Caco-2 (cell line): ENCODE measurements at regions not wholly inside any gene's neighbourhood (a gene's known extent, or its start where the extent isn't known, plus 50 kb on each side); places are given as distances from the start of the nearest gene placed in this dataset.
A peak's percentile ranks its signal among the peaks of the same experiment; 100 is the strongest.
"Not testable (repeated sequence)": the region's sequence is repeated elsewhere in the genome, so short reads cannot be mapped to it uniquely, and the experiment has no call there.

ENCODE experiments used
- BruUV-seq: library from RNA; stranded (reverse); fragments of 400-500 nt; replicated peaks from 2 replicates; lab custom pipeline; 2021; lab: Mats Ljungman, UMichigan
- CTCF ChIA-PET: fragments of 300-600 bp; sonication (Branson Sonifier 250); formaldehyde crosslinking; loops from one replicate; lab custom pipeline; 2022; ENCODE audit warnings: antibody characterized with exemption; lab: Charles Lee
- POLR2A ChIA-PET: fragments of 300-600 bp; sonication (Branson Sonifier 250); formaldehyde crosslinking; loops from one replicate; lab custom pipeline; 2022; ENCODE audit warnings: antibody characterized with exemption; lab: Charles Lee
- DNase-seq, 2 experiments: peaks; one replicate each; pipeline versions ENCODE4 v3.0.0 to v3.0.0-alpha.2; 2020 to 2022
- H3K27me3 ChIP-seq: replicated peaks from 2 replicates; pipeline ENCODE4 v1.6.0; 2011; ENCODE audit warnings: low read length; ENCODE audit not compliant: control insufficient read depth, insufficient read depth
- H3K36me3 ChIP-seq: 2 replicates; pipeline ENCODE4 v1.5.1; 2011; ENCODE audit warnings: low read length; ENCODE audit not compliant: control insufficient read depth, insufficient read depth
- H3K4me1 ChIP-seq: fragments of 250-450 bp; sonication (Bioruptor Pico); 2 replicates; pipeline ENCODE4 v1.5.1; 2020; ENCODE audit warnings: mild to moderate bottlenecking
- H3K4me3 ChIP-seq: 2 replicates; pipeline ENCODE4 v1.5.1; 2011; ENCODE audit warnings: low read depth, mild to moderate bottlenecking, control low read depth, low read length
- H3K9me3 ChIP-seq: fragments of 250-450 bp; sonication (Bioruptor Pico); 2 replicates; pipeline ENCODE4 v1.5.1; 2020; ENCODE audit warnings: mild to moderate bottlenecking, moderate library complexity
- H3K27ac Mint-ChIP-seq: one replicate; pipeline ENCODE4 v1.8.0; 2022; ENCODE audit warnings: mixed read lengths; ENCODE audit not compliant: unreplicated experiment
- H3K27me3 Mint-ChIP-seq: one replicate; pipeline ENCODE4 v1.8.0; 2022; ENCODE audit warnings: mixed read lengths; ENCODE audit not compliant: insufficient read depth, unreplicated experiment
- H3K36me3 Mint-ChIP-seq: one replicate; pipeline ENCODE4 v1.8.0; 2022; ENCODE audit warnings: mild to moderate bottlenecking, mixed read lengths; ENCODE audit not compliant: insufficient read depth, unreplicated experiment
- H3K4me1 Mint-ChIP-seq: one replicate; pipeline ENCODE4 v1.8.0; 2022; ENCODE audit warnings: low read depth, mixed read lengths; ENCODE audit not compliant: unreplicated experiment
- H3K4me3 Mint-ChIP-seq: one replicate; pipeline ENCODE4 v1.8.0; 2022; ENCODE audit warnings: mild to moderate bottlenecking, moderate library complexity, mixed read lengths; ENCODE audit not compliant: unreplicated experiment
- H3K9me3 Mint-ChIP-seq: one replicate; pipeline ENCODE4 v1.8.0; 2022; ENCODE audit warnings: mixed read lengths; ENCODE audit not compliant: unreplicated experiment
- intact Hi-C: fragments of 100-400 bp; cut with micrococcal nuclease; formaldehyde crosslinking; loops from one replicate; pipeline ENCODE4 v1.10.0; 2022; ENCODE audit not compliant: unreplicated experiment
- TF ChIP-seq, protein P1 (sequence below), 2 experiments: fragments of 200-600 bp in 1 of 2; IDR thresholded peaks; 1 replicate in 1 of 2; 2 replicates in 1 of 2; pipeline versions ENCODE4 v1.5.1 to v1.8.0; 2011 to 2022; ENCODE audit warnings: antibody characterized with exemption in 1 of 2, control low read depth in 1 of 2, inconsistent platforms in 1 of 2, low read depth in 1 of 2, low read length in 1 of 2, mild to moderate bottlenecking in 1 of 2, moderate library complexity in 1 of 2; ENCODE audit not compliant: insufficient read depth in 1 of 2, severe bottlenecking in 1 of 2, unreplicated experiment in 1 of 2

DNA sequence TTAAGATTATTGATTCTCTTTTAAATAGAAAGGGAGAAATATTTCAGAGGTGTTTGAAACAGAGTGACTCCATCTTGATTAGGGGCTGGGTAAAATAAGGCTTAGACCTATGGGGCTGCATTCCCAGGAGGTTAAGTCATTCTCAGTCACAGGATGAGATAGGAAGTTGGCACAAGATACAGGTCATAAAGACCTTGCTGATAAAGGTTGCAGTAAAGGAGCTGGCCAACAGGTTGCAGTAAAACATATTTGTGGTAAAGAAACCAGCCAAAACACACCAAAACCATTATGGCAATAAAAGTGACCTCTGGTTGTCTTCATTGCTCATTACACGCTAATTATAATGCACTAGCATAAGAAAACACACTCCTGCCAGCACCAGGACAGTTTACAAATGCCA is 165.0 kb downstream of the SPIN4 start:
- TF ChIP-seq, protein P1, sequence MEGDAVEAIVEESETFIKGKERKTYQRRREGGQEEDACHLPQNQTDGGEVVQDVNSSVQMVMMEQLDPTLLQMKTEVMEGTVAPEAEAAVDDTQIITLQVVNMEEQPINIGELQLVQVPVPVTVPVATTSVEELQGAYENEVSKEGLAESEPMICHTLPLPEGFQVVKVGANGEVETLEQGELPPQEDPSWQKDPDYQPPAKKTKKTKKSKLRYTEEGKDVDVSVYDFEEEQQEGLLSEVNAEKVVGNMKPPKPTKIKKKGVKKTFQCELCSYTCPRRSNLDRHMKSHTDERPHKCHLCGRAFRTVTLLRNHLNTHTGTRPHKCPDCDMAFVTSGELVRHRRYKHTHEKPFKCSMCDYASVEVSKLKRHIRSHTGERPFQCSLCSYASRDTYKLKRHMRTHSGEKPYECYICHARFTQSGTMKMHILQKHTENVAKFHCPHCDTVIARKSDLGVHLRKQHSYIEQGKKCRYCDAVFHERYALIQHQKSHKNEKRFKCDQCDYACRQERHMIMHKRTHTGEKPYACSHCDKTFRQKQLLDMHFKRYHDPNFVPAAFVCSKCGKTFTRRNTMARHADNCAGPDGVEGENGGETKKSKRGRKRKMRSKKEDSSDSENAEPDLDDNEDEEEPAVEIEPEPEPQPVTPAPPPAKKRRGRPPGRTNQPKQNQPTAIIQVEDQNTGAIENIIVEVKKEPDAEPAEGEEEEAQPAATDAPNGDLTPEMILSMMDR (IDR thresholded peaks at IDR 0.05; ENCODE audit: insufficient read depth in 1 of 2, low read depth in 1 of 2, low read length in 1 of 2, severe bottlenecking in 1 of 2, unreplicated experiment in 1 of 2), result no peak
- no peaks in the 10 kb centered on the region for H3K36me3 ChIP-seq
- Mint-ChIP-seq H3K4me1 (no peaks in the 10 kb centered on the region), H3K4me3 (no peak overlapping the region), H3K27ac (no peak overlapping the region), H3K9me3 (no peaks in the 10 kb centered on the region), H3K27me3 (no peaks in the 10 kb centered on the region), H3K36me3 (no peaks in the 10 kb centered on the region)
- no peak overlapping the region for H3K4me3 ChIP-seq
- intact Hi-C loops, result no loop called here
- no peaks in the 10 kb centered on the region for H3K4me1 ChIP-seq
- H3K27me3 ChIP-seq, result no peaks in the 10 kb centered on the region
- H3K9me3 ChIP-seq, result no peaks in the 10 kb centered on the region
- BruUV-seq, result no TSS peak
- ChIA-PET CTCF (no interaction called here), POLR2A (no interaction called here)
- peak in 1 of 2 experiments; percentile 0 for DNase-seq

DNA sequence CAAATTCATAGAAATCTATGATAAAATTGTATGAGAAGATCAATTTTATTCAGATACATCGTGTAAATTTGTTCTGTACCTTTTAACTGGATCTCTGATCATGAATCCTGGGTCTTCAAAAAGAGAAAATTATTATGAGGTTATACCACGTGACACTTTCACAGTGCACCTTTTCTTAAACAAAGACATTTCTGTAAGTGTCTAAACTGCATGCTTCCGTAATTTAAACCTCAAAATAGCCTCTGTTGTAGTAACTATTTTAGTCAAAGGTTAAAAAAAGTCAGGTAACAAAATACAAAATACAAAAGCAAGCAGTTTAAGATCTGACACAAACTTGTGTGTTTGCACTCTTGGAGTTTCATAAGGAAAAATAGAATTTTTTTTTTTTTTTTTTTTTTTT is 171.3 kb downstream of the SPIN4 start:
- H3K4me1 Mint-ChIP-seq, H3K9me3 Mint-ChIP-seq, H3K36me3 Mint-ChIP-seq, BruUV-seq, H3K4me3 ChIP-seq, intact Hi-C loops, H3K4me3 Mint-ChIP-seq, H3K9me3 ChIP-seq, DNase-seq, H3K36me3 ChIP-seq, H3K27me3 ChIP-seq, CTCF ChIA-PET, H3K27me3 Mint-ChIP-seq, H3K27ac Mint-ChIP-seq, H3K4me1 ChIP-seq, POLR2A ChIA-PET: not testable (repeated sequence)

DNA sequence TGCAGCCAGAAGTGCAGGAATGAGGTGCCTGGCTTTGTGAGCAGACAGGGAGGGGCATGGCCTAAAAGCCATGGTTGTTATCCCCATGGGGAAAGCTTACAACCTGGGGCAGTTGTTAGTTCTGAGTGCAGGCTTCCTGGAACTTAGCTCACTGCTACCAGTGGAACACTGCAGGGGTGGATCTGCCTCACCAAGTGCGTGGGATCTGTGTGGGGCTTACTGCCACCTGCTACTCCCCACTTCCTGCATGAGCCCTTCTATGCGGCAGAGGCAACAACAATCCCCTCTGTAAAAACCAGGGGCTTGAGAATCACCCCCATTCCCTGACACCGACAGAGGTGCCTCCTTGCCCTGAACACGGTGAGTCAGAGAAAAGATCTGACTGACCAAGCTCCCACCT is 174.6 kb downstream of the SPIN4 start:
- intact Hi-C loops, H3K9me3 Mint-ChIP-seq, H3K4me1 ChIP-seq, H3K27ac Mint-ChIP-seq, H3K36me3 ChIP-seq, H3K4me3 Mint-ChIP-seq, H3K36me3 Mint-ChIP-seq, POLR2A ChIA-PET, CTCF ChIA-PET, H3K27me3 Mint-ChIP-seq, BruUV-seq, H3K27me3 ChIP-seq, DNase-seq, H3K4me1 Mint-ChIP-seq, H3K9me3 ChIP-seq, H3K4me3 ChIP-seq: not testable (repeated sequence)

DNA sequence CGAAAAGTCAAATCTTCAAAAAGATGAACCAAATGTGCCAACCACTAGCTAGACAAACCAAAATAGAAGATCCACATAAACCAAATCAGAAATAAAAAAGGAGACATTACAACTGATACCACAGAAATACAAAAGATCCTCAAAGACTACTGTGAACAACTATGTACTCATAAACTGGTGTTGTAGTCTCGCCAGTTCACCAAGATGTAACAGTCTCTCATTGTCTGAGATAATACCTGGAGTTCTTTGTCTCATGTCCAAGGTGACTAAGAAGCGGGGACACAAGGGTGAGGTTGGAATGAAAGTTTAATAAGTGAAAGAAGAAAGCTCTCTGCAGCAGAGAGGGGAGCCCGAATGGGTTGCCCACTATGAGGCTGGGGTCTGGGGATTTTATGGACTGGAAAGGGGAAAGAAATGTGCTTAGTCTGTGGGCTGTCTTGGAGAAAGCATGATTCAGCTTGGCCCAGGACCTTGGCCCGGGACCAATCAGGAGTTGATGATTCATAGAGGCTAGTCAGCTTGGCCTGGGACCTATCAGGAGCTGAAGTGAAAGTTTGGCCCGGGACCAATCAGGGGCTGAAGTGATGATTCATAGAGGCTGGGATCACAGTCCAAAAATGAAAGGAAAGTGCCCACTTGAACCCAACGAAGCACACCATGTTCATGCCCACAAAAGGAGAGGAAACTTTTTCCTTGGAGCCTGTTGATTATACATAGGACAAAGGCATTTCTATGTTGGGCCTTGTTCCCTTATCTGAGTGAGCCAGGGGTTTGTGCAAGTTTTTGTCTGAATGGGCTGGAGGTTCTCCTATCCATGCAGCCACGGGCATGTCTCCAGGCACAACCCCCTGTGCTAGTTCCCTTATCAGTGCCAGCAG is 177.1 kb downstream of the SPIN4 start:
- BruUV-seq, H3K4me3 ChIP-seq, H3K36me3 ChIP-seq, CTCF ChIA-PET, H3K9me3 Mint-ChIP-seq, intact Hi-C loops, H3K4me3 Mint-ChIP-seq, H3K4me1 Mint-ChIP-seq, H3K4me1 ChIP-seq, DNase-seq, H3K27me3 ChIP-seq, H3K27me3 Mint-ChIP-seq, H3K9me3 ChIP-seq, H3K27ac Mint-ChIP-seq, H3K36me3 Mint-ChIP-seq, POLR2A ChIA-PET: not testable (repeated sequence)

- H3K27ac Mint-ChIP-seq, H3K27me3 Mint-ChIP-seq, DNase-seq, BruUV-seq, H3K36me3 Mint-ChIP-seq, CTCF ChIA-PET, H3K4me1 Mint-ChIP-seq, H3K4me1 ChIP-seq, H3K4me3 Mint-ChIP-seq, intact Hi-C loops, H3K27me3 ChIP-seq, H3K9me3 ChIP-seq, POLR2A ChIA-PET, H3K4me3 ChIP-seq, H3K36me3 ChIP-seq, H3K9me3 Mint-ChIP-seq: not testable (repeated sequence)
These were observed 181.7 kb downstream of the SPIN4 start for GRCh38 chrX:63169416-63169815.

DNA sequence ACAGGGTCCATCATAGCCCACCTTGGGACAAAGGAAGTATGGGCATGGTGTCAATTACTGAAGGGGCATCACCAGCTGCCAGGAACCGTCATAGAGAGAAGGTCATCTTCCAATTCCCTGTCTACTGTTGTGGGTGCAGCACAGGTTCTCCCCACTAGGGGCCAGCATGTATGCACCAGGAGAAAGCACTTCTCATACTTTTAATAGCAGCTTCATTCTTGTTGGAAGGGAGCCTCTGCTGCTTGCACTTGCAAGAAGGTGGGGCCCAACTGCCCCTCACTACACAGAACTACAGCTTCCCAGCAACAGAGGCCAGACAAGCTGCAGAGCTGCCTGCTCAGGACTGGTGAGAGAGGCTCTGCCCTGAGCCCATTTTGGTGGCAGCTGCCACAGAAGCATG is 182.2 kb downstream of the SPIN4 start:
- intact Hi-C loops, H3K36me3 Mint-ChIP-seq, H3K4me3 ChIP-seq, H3K36me3 ChIP-seq, H3K27ac Mint-ChIP-seq, H3K9me3 ChIP-seq, H3K4me3 Mint-ChIP-seq, POLR2A ChIA-PET, H3K9me3 Mint-ChIP-seq, DNase-seq, BruUV-seq, CTCF ChIA-PET, H3K4me1 ChIP-seq, H3K4me1 Mint-ChIP-seq, H3K27me3 Mint-ChIP-seq, H3K27me3 ChIP-seq: not testable (repeated sequence)
